Skeletal muscle cell (primary cell): ENCODE measurements at regions not wholly inside any gene's neighbourhood (a gene's known extent, or its start where the extent isn't known, plus 50 kb on each side); places are given as distances from the start of the nearest gene placed in this dataset.

ENCODE experiments used
- DNase-seq: peaks from one replicate; pipeline ENCODE4 v3.0.0-alpha.2; 2010; ENCODE audit warnings: low read depth
- H3K4me3 ChIP-seq: 2 replicates; pipeline ENCODE4 v1.5.1; 2011; ENCODE audit warnings: low read depth, mild to moderate bottlenecking, control low read depth, low read length, moderate library complexity

DNA sequence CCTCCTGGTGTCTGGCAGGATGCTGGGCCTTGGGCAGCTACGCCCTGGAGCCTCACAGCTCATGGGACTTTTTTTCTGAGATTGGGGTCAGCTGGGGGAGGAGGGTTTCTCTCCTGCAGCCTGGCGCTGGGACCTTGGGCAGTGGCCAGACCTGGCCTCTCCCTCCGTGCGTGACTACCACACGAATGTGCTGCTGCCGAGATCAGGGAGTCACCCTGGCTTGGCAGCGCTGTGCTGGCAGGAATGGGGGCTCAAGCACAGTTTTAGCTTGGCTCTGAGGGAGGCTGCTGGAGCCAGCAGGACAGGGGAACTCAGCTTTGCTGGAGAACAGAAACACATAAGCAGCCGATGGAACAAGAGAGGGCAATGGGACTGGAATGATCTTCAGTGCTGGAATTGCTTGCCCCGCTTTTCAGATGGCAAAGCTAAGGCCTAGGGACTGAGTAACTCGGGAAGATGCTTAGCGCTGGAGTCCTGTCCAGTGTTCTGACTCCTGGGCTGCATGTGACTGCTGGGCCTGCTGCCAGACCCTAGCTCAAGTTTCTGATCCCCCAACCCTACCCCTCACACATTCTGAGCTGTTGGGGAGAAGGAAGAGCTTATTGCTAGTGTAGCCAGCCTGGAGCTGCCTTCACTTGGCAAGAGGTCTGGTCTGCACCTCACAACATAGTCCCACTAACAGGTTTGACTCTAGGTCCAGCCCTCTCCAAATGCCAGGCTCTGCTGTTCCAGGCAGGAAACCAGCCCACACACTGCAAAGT, 69.9 kb downstream of the NAV1 start:
- H3K4me3 ChIP-seq = no peak overlapping the region
- DNase-seq = no peak

DNA sequence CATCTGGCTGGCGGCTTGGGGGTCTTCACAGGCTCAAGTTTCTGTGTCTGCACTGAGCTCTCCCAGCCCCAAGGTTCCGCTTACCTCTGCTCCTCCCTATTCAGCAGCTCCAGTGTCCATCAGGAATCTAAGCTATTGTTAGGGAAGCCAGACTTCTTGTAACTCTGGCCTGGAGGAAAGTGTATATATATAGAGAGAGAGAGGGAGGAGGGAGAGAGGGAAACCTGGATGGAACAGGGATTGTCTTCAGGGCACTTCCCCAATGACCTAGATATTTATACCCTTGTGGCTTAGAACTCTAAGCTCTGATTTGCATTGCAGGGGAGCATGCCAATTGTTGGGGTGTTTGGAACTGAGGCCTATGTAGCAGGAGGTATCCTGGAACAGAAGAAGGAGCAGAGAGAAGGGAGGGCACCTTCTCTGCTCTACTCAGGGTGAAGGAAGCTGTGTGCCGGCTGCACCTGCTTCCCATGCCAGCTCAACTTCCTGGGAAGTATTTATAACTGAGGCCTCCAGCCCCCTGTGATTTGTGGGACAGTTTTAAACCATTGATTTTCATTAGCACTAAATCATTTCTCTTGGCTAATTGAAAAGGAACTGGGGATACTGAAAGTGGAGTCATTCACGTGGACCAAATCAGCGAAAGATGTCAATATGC, 70.9 kb downstream of the NAV1 start:
- no peak overlapping the region for H3K4me3 ChIP-seq
- DNase-seq = no peak

DNA sequence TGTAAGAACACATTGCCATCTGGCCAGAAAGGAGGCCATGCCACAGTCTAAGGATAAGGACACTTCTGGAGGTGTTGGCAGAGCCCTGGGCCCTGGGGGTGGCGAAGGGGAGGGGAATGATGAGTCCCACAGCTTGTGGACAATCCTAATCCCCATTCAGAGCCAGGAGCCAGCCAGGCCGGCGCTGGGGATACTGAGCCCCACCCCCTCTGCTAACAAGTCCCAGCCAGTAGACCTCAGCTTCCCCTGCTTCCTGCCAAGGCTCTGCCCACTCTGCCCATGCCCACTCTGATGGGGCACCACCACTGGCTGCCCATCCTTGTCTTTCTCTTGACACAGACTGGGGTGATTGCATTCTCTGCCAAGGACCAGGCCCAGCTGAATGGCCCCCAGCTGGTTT, 71.9 kb downstream of the NAV1 start:
- DNase-seq = no peak
- H3K4me3 ChIP-seq = no peak overlapping the region

DNA sequence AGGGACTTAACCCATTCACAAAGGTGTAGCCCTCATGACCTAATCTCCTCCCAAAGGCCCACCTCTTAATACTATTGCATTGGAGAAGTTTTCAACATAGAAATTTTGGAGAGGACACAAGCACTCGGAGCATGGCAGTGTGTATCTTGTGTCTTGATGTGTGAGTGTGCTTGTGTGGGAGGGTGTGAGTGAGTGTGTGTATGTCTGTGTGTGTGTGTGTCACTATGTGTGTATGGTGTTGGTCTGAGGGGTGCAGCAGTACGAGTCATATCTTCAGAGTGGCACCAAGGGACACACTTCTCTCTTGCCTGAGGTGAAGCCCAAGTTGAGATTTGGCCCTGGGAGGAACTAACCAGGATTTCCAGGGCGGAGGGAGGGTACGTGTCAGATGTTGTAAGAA, 73.7 kb downstream of the NAV1 start:
- no peak for DNase-seq
- no peak overlapping the region for H3K4me3 ChIP-seq

DNA sequence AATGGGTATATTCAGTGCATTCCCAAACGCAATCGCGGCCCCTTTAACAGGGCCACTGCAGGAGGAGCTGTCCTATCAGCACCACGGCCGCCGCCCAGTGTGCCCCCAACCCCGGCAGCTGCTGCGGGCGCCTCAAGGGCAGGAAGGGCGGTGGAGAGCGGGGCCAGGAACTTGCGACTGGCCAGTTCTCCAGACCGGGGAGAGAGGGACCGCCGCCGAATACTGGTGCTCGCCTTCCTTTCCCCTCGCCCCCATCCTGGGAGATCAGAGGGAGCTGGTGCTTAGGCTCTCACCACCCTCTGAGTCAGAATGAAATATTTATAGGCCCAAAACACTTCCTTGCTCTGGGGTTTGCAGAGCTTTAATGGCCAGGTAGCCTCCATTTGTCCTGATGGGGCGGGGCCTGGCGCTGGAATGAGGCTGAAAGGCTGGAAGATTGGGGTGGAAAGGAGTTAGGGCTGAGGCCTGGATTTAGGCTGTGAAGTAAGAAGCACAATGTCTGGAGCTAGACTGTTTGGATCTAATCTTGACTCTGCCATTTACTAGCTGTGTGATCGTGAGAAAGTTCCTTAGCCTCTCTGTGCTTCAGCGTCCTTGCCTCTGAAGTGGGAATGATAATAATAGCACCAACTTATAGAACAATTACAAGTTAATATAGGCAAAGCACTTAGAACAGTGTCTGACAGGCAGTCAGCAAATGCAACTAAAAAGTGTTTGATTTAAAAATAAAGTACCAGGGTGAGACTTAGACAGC, 75.5 kb downstream of the NAV1 start:
- no peak for DNase-seq
- H3K4me3 ChIP-seq = no peak overlapping the region

DNA sequence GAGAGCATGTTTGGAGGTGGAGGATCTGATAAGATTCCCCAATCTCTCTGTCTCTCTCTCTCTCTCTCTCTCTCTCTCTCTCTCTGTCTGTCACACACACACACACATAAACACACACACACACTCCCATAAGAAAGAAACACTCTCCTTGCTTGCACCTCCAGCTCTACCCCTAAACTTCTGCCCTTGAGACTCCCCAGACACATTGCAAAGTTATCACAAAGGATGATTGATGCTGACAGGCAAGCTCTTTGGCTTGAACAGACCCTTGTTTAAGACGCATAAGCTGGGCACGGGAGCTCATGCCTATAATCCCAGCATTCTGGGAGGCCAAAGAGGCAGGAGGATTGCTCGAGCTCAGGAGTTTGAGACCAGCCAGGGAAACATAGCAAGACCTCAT, 78.2 kb downstream of the NAV1 start:
- DNase-seq = no peak

DNA sequence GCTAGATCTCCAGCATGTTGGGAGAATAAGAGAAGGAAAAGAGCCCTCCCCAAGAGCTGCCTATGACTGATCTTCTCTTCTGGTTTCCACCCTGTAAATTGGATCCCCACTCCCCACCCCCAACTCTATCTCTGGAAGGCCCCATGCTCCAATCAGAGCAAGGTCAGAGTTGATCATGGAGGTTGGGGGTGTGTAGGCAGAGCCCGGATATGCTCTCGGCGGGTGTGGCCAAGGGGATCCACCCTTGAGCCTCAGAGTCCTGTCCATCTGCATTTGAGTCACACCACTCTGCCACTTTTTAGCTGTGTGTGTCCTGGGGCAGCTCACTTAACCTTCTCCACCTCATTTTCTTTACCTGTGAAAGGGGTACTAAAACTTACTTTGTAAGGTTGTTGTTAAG, 79.5 kb downstream of the NAV1 start:
- H3K4me3 ChIP-seq = no peak overlapping the region
- DNase-seq = no peak

More for the DNA sequence above, 78.2 kb downstream of the NAV1 start:
- H3K4me3 ChIP-seq = no peak overlapping the region

DNA sequence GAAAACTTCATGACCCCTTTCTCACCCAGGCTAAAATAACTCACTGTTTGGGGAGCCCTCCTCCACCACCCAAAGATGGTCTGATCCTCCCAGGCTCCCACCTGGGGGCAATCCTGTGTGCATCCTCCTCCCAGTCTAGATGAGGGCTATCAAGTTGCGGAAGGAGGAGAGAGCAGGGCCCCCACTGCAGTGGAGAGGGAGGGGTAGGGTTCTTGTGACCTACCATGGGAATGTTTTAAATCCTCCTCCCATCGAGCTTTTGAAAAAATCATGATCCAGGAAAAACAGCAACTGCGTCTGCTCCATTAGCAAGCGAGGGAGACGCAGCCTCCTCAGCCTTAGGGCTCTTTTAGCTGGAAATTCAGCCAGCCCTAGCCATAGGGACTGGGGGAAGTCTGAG, 80.0 kb downstream of the NAV1 start:
- DNase-seq = no peak
- no peak overlapping the region for H3K4me3 ChIP-seq

DNA sequence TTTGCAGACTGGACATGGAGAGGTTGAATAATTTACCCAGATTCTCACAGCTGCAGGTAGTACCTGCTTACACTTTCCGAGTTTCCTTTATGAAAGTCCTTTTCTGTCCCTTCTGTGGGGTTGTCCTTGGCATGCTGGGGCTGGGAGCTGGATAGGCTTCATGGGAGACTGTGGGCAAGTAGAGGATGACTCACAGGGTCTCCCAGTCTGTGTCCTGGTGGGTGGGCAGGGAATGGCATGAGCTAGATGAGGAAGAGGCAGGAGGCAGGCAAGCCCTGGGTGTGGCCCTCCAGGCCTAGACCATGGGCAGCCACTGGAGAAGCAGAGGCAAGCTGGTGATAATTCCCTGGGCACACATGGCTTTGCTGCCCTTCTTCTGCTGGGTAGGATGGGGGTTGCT, 80.6 kb downstream of the NAV1 start:
- DNase-seq = no peak
- H3K4me3 ChIP-seq = no peak overlapping the region

DNA sequence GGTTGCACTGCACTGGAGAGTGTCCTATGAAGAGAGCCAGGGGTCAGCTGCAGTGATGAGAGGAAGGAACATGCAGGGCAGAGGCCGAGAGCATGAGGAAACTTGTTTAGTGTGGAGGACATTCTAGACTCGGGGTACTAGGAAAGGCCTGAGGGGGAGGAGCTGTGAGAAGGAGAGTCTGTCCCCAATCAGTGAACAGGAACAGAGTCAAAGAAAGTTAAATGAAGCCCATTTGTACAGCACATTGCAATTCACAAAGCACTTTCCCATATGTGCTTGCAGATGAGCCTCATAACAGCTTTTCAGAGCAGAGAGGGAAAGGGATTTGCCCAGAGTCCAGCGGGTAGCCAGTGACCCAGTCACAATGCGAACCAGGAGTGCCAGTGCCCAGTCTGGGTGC, 83.4 kb downstream of the NAV1 start:
- no peak for DNase-seq
- H3K4me3 ChIP-seq = no peak overlapping the region

DNA sequence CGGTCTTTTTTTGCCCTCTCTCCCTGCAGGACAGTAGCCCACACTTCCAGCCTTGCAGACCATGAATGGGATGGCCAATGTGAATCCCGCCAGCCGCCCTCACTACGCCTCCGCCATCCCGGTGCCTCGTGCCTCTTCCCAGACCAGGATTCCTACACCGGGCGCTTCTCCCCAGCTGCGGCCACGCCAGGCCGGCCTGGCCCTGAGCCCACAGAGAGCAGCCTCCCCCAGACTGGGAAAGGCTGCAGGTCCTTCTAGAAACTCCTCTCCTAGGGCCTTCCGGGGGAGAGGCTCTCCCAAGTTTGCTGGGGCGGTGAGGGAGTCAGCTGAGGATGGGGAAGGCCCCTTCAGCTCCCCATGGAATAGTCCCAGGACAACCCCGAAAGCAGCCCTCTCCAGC, 83.9 kb downstream of the NAV1 start:
- DNase-seq = no peak
- no peak overlapping the region for H3K4me3 ChIP-seq

DNA sequence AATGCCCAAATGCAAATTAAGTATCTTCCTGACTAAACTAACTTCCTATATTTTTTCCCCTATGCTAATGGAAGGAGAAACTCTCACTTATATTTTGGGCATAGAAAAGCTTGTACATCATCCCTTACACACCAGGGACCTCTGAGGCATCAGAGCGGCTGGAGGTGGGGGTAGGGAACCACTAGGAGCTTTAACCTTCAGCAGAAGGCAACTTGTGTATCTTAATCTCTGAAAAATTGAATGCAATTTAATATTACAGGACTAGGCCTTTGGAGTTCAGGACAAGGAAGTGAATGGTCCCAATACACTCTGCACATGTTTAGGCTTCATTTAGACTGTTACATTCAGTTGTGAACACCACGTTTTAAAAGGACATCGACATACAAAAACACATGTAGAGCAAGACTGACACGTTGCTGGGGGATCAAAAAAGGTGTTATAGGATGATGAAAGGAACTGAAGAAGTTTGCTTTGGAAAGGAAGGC, 85.9 kb downstream of the NAV1 start:
- no peak overlapping the region for H3K4me3 ChIP-seq
- no peak for DNase-seq

DNA sequence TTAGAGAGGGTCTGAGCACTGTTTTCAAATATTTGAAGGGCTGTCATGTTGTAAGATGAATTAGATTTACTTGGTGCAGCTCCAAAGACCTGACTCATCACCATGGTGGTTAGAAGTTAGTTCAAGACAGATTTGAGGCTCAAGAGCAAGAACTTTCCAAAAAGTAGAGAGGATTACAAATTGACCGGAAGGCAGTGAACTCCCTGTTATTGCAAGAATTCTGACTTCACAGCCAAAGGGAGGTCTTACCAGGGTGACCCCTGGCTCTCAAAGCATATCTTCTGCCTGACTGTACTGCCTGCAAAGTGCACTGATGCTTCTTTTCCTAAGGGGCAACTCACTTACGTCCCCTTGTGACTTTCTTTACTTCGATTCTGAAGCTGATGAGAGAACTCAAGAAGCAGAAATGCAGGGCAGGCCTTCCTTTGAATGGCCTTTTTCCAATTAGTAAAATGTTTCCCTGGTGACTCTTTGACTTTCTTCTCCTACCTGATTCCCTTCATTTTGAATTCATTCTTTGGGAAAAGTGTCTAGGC, 86.4 kb downstream of the NAV1 start:
- H3K4me3 ChIP-seq = no peak overlapping the region
- DNase-seq = peak; percentile 95

DNA sequence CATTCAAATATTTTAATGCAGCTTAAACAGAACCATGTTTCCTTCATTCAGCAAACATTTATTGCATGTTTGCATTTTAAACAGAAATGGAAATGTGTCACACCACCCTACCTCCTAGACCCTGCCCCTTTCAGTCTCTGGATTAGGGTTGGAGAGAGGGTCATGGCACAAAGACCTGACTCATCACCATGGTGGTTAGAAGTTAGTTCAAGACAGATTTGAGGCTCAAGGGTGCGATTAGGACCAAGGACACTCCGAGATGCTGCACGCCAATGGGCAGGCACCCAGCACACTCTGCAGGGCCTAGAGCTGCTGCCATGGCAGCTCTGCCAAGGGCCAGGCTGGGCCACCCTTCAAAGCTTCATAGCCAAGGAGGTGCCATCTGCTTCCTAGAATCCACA, 86.9 kb downstream of the NAV1 start:
- H3K4me3 ChIP-seq = no peak overlapping the region
- DNase-seq = no peak

DNA sequence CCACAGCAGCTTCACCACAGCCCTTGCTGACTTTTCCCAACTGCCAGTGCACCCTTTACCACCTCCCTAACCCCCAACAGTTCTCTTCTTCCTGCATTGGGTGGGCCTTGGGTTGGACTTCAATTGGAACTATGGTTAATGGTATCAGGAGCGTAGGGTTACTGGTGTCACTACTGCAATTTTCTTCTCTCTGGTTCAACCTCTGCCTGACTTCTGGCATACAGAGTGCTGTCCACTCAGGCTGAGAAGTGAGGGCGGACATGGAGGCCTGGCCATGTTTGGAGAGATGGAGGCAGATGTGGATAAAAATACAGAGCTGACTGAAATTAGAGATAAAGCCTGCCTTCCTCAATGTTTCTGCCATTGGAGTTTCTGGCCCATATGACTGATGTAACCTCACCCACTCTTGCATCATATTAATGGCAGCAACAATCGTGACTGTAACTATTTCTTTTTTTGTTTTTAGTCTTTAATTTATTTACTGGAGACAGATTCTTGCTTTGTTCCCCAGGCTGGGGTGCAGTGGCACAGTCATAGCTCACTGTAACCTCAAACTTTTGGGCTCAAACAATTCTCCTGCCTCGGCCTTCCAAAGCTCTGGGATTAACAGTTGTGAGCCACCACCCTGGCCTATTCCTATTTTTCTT, 87.8 kb downstream of the NAV1 start:
- no peak overlapping the region for H3K4me3 ChIP-seq

DNA sequence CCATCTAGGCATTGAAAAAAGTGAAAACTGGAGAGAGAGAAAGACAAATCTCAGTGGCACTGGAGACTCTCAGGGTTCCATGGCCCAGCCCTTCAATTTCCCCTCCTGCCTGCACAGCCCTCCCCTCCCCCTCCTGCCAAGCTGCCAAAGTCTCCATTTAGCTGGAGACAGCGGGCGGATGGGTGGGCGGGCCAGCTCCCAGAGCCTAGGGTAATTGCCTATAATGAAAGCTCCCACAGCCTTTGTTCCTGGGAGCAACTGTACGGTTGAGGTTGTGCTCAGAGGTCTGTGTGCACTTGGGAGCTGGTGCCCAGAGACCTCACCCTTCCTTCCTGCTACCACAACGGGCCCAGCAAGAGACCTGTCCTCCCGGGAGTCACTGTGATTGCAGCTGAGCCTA, 89.6 kb downstream of the NAV1 start:
- no peak for DNase-seq
- no peak overlapping the region for H3K4me3 ChIP-seq

More for the DNA sequence above, 87.8 kb downstream of the NAV1 start:
- DNase-seq = no peak

DNA sequence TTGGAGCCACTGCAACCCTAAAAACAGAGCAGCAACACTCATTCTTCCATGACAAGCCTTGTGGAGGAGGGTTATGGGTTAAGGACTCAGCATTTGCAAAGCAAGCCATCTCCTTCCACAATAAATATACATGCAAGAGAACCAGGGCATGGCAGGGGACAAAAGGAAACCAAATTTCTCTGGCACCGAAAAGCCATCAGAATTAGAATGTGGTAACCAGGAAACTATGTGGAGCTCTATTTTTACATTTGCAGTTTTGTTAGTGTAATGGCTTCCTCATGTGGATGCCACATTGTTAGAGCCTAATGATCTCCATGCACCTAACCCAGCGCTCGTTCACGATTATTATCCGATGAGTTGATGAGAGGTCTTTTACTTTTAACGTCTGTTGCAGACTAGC, 91.7 kb downstream of the NAV1 start:
- no peak for DNase-seq
- no peak overlapping the region for H3K4me3 ChIP-seq

DNA sequence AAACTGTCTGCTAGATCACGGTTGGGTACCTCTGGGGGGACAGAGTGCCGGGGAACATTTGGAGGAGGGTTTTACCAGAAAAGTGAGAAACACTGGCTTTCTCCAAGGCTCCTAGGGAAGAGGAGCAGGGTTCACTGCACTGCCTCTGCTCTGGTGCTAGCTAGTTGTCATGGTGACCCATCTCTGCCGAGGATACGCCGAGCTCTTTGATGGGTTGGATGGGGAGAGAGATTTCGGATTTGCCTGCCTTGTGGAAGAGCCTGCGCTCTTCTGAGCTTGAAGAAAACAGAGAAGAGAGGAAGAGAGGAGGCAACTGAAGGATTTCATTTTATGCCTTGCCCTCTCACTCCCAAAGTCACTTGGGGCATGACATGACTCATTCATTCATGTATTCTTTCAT, 92.1 kb downstream of the NAV1 start:
- no peak for DNase-seq
- no peak overlapping the region for H3K4me3 ChIP-seq

DNA sequence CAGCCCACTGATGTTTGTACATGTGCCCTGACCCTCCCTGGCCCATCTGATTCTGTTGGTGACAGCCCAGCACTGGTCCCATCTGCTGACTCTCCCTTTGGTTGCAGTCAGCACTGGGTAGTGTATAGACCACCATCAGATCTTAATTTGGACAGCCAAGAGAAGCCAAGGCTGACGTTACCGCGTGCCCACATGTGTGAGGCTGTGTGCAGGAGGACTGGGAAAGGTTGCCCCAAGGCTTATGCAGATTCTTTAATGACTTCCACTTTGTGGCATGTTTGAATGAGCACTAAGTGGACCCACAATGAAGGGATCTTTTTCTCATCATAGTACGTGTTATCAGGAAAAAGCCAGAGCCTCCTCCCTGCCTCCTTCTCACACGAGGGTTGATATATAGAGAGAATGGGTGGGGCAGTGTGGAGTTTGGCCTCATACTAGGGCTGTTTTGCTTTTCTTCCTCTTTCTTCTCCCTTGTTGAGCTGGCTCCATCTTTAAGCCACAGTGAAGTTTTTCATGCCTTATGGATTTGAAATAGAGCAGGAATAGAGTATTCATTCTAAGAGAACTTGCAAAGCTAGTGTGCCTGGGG, 93.5 kb downstream of the NAV1 start:
- no peak overlapping the region for H3K4me3 ChIP-seq
- no peak for DNase-seq
